HG03066 (cell line): ENCODE measurements at regions not wholly inside any gene's neighbourhood (a gene's known extent, or its start where the extent isn't known, plus 50 kb on each side); places are given as distances from the start of the nearest gene placed in this dataset.
"Not testable (repeated sequence)": the region's sequence is repeated elsewhere in the genome, so short reads cannot be mapped to it uniquely, and the experiment has no call there.

Experiments
- ATAC-seq: cut with Tn5 transposase; IDR thresholded peaks from one replicate; pipeline ENCODE4 v1.9.1; 2021; ENCODE audit warnings: low read depth; ENCODE audit not compliant: unreplicated experiment

GRCh38 chr5:126056851-126057622 lies 366.2 kb upstream of the GRAMD2B start:
- ATAC-seq: no peak

DNA sequence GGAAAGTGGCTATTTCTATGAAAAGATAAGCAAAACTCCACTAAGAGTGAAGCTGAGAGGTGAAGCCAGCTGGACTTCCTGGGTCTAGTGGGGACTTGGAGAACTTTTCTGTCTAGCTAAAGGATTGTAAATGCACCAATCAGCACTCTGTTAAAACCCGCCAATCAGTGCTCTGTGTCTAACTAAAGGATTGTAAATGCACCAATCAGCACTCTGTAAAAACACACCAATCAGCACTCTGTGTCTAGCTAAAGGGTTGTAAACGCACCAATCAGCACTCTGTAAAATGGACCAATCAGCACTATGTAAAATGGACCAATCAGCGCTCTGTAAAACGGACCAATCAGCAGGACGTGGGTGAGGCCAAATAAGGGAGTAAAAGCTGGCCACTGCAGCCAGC lies 364.8 kb upstream of the GRAMD2B start:
- ATAC-seq: not testable (repeated sequence)

- ATAC-seq: no peak
These were observed 360.6 kb upstream of the GRAMD2B start for GRCh38 chr5:126062398-126063221.

- ATAC-seq: no peak
These were observed 358.1 kb upstream of the GRAMD2B start for GRCh38 chr5:126065061-126065460.

- no peak for ATAC-seq
These were observed 356.4 kb upstream of the GRAMD2B start for GRCh38 chr5:126066836-126067235.

DNA sequence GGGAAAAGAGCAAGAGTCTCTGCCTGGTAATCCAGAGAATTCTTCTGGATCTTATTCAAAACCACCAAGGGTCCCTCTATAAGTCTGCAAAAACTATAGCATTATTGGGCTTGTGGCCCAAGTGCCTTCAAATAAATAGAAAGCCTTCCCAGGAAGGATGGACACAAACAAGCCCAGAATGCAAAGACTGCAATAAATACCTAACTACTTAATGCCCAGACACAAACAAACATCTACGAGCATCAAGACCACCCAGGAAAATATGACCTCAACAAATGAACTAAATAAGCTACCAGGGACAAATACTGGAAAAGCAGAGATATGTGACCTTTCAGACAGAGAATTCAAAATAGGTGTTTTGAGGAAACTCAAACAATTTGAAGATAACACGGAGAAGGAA lies 355.8 kb upstream of the GRAMD2B start:
- no peak for ATAC-seq

DNA sequence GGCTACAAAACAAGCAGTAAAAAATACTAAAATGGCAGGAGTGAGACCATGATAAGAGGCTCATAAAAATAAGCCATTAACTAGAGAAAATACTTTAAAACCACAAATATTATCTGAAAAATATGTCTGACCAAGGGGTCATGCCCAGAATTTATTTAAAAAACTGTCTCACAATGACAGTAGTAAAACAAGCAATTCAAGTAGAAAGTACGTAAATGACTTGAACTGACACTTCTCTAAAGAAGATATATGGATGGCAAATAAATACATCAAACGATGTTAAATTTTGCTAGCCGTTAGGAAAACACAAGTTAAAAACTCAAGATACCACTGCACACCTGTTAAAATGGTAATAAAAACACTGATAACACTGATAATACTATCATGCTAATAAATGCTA lies 353.9 kb upstream of the GRAMD2B start:
- no peak for ATAC-seq

DNA sequence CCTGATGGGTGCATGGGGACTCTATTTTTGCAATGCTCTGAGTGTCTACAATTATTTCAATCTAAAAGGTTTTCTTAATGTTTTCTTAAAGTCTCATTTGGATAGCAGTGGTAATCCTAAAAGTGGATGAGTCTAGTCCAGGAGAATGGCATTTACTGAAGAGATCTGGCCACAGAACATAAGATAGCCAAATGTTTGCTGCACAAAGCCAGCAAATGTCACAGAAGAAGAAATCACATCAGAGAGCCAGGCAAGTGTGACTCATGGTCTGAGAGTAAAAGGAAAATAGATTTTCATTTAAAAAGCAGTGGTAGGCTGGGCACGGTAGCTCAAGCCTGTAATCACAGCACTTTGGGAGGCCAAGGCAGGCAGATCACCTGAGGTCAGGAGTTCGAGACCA lies 352.7 kb upstream of the GRAMD2B start:
- ATAC-seq: no peak

DNA sequence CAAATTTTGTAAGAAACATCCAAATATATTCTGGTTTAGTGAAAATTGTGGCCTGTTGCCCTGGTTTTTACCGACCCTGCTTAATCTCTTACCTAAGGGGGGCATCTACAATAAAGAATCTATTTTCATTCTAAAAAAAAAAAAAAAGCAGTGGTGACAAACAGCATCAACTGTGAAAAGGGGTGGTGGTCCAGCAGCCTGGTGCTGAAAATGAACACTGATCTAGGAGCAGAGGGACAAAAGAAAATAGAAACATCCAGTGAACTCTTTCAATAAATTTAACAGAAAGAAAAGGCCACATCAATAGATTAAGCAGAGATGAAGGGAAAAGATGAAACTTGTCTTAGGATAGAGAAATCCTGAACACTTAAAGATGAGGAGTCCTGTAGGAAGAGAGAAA lies 348.7 kb upstream of the GRAMD2B start:
- ATAC-seq: no peak

- no peak for ATAC-seq
These were observed 343.9 kb upstream of the GRAMD2B start for GRCh38 chr5:126079266-126079665.

DNA sequence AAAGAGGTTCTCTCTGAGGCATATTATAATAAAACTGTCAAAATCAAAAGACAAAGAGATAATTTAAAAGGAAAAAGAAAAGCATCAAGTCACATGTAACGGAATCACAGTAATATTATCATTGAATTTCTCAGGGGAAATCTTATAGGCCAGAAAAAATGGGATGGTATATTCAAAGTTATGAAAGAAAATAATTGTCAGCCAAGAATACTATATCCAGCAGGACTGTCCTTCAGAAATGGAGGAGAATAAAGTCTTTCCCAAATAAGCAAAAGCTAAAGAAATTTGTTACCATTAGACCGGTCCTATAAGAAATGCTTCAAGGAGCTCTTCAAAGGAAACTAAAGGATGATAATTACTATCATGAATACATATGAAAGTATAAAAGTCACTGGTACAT lies 342.0 kb upstream of the GRAMD2B start:
- ATAC-seq: no peak

DNA sequence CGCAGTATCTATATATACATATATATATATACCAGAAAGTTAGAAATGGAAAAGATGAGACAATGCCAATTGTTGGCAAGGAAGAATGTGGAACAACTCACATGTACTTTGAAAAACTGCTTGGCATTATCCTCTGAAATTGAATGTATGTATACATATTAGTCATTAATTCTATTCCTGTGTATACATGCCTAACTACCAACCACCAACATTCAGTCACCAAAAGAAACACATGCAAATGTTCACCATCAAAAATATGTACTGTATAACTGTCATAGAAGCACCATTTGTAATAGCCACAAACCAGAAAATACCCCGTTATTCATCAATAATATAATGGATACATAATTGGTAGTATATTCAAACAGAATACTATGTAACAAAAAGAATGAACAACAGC lies 330.2 kb upstream of the GRAMD2B start:
- ATAC-seq: no peak

DNA sequence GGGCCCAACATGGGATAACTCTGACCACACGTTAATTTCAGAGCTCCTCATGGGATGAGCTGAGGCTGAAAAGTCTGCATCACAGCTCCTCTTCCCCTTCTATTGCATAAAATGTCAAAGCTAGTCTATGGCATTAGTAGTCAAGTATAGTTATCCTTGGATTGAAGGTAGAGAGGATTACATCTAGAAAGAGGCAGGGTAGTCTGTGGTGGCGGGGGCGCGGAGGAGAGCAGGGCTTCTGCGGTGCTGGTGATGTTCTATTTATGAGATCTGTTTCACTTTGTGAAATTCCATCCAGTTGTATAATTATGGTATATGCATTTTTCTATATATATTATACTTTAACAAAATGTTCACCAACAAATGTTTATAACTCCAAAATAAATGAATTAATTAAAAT lies 329.5 kb upstream of the GRAMD2B start:
- no peak for ATAC-seq

GRCh38 chr5:126094991-126095390 lies 328.2 kb upstream of the GRAMD2B start:
- no peak for ATAC-seq

DNA sequence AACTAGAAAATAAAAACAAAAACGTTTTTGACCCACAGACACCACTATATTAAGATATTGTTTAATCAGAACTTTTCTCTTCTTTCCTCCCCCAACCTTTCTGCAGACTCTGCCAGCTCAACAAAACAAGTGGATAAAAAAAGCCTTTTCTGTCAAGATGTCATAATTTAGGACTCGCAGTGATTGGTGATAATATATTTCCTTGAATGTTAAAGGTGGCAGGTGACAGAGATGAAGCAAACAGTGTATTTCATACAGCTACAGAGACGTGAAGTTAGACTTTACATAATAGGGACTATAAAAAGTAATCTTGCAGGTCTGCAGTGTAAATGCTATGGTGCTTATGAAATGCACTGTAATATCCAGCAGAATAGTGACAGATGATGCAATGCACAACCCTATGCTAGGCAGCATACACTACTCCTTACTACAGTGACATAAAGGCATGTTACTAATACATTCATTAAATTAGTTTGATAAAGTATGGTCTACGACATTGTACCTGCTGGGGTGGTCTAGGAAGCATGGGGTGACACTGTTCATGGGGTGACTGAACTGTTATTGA lies 326.7 kb upstream of the GRAMD2B start:
- ATAC-seq: no peak

GRCh38 chr5:126097876-126098275 lies 325.3 kb upstream of the GRAMD2B start:
- no peak for ATAC-seq

DNA sequence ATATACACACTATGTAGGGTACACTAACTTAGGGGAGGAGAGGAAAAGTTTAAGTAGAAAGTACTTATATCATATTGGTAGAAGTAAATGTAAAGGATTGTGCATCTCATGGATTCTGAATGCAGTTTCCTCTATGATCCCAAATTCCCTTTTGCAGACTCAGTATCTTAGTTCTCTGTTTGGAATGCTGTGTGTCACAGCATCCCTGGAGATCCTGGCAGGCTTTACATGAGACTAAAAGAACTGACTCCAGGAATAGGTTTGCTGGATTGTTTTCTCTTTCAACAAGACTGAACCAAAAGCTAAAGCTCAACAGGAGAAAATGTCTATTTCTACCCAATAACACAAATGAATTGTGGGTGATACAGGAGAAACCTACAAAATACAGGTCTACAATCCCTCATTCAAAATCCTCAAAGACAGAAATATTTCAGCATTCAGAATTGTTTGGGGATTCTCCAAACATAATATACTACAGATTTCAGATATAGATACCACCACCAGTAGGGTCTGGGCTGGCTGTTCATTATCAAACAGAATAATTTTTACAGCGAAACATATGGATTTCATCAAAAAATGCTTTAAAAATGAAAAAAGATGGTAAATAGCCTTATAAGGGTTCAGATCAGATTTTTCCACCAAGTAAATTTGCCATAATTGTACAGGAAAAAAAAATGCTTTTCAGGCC lies 324.7 kb upstream of the GRAMD2B start:
- ATAC-seq: no peak

DNA sequence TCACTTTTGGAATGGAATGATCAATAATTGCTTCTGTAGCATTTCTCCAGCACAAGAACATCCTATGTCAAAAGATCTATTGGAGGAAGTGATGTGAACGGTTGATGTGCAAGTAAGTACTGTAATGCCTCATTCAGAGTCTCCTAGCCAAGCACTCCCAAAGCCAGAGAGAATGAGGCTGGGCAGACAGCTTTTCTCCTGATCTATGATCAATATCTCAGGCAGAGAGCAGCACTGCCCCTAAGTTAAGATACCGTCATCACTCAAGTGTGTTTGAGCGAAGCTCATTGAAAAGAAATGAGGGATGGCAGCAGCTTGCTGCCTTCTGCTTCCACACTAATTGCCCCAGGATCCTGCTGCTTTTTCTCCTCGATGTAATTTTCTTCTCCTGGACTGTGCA lies 324.1 kb upstream of the GRAMD2B start:
- ATAC-seq: no peak

DNA sequence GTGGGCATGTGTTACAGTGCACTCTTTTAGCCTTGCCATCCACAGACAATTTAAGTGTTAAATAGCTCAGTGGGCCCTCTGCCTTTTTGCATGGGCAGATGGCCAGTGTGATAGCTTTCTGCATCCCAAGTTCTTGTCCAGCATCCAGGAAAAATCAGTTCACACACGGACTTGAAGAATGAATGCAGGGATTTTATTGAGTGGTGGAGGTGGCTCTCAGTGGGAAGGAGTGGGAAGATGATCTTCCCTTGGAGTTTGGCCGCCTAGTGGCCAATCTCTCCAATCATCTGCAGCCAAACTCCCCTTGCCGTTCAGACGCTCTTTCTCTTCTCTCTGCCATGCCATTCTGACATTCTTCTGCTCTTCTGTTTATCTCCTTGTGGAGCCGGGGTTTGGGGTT lies 322.4 kb upstream of the GRAMD2B start:
- no peak for ATAC-seq

GRCh38 chr5:126101901-126102300 lies 321.3 kb upstream of the GRAMD2B start:
- ATAC-seq: no peak

DNA sequence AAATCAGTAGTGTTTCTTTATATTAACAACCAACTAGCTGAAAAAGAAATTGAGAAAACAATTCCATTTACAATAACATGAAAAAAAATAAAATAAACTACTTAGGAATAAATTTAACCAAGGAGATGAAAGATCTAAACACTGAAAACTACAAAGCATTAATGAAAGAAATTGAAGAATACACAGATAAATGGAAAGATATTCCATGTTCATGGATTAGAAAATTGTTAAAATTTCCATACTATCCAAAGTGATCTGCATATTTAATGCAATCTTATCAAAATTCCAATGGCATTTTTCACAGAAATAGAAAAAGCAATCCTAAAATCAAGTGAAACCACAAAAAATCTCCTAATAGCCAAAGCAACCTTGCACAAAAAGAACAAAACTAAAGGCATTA lies 320.2 kb upstream of the GRAMD2B start:
- ATAC-seq: no peak
